GM20431 (cell line): ENCODE measurements at regions not wholly inside any gene's neighbourhood (a gene's known extent, or its start where the extent isn't known, plus 50 kb on each side); places are given as distances from the start of the nearest gene placed in this dataset.

Experiments used
- in situ Hi-C: fragments of 300-500 bp; cut with MseI, MboI; formaldehyde crosslinking; loops from one replicate; pipeline ENCODE4 v1.15.0; 2020; ENCODE audit warnings: low sequenced_read_pairs; ENCODE audit not compliant: unreplicated experiment

DNA sequence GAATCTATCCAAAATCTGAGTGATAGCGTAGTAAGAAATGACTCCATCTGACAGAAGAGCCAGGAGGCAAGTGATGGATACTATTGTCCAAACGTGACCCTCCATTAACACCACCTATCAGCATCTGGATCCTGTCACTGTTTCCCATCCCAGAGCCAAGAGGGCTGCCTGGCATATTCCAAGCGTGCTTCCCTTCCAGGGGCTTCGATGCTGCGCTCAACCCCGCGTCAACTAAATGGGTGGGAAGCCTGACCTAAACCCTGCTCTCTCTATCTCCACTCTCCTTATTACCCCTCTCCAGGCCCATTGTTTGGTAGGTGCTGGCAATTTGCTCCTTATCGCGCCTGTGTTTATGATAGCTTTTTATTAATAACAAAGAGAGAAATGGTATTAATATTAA lies 83.2 kb downstream of the NR2F2 start:
- in situ Hi-C loops, result no loop called here

DNA sequence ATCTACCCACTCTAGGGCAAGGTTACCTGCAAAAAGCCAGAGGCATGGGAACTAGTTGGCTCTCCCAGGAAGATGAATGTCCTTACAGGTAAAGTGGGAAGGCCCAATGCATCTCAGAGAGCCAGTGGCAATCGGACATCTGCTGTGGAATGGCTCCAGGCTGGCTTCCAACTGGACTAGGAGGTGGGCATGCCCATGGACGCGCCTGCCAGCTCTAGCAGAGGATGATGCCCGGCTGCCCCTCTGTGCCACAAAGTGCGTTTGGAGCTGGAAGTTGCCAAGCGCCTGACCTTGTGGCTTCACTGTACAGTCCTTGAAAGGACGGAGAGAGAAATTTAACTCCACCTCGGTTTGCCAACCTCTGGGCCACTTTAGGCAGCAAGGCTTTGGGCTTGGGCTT lies 84.4 kb downstream of the NR2F2 start:
- in situ Hi-C loops, result no loop called here

DNA sequence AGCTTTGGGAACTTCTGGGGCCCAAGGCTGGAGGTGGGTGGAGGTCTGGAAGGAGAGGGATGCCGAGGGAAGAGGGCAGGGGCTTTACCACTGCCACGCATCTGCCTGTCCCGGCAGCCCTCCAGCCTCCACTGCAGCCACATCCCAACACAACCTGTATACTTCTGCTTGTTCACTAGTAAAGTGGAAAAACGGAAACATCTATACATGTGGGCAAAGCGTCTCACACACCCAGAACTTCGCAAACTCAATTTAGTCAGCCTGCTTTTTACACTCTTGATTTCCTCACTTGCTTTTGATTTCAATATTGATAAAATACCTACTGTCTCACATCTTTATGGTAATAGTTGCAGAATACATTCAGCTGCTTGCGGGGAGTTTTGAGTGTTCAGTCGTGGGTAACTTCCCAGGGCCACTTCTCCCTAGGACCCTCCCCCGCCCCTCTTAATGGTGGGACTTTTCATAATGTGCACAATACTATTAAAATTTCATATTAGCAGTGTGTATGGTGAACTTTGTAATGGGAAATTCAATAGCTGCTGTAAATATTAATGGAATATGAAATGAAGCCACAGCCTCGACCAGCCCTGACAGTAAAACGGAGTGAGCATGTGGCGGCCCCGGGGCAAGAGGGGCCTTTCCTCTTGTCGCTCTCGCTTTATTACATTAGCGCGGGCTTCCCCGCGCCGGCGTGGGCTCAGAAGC lies 85.2 kb downstream of the NR2F2 start:
- in situ Hi-C loops, result no loop called here

DNA sequence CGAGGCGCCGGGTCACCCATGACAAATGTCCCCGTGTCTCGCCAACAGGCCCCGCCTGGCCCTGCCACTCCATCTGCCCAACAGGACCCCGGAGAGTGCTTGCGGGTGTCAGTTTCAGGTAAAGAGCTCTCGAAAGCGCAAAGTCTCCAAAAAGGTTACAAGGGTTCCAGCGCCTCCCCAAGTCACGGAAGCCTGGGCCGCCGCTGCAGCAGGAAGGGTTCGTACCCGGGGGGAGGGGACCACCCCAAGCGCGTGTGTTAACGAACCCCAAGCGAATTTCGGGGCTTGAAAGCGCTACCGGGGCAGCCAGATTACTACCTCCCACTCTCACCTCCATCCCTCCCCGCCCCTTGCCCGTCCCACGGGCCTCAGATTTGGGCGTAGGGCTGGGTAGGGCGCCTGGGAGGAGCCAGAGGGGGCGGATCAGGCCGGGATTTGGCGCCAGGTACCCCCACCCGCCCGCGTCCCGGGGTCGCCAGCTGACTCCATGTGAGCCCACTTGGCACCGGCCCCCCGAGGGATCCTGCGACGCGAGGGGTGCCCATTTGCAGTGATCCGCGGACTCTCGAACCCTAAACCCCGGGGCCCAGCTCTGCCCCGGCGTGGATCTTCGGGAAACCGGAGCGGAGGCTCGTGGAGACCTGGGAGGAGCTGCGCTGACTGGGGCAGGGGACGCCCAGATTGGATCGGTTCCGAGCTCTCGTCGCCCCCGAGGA lies 85.9 kb downstream of the NR2F2 start:
- in situ Hi-C loops, result no loop called here

DNA sequence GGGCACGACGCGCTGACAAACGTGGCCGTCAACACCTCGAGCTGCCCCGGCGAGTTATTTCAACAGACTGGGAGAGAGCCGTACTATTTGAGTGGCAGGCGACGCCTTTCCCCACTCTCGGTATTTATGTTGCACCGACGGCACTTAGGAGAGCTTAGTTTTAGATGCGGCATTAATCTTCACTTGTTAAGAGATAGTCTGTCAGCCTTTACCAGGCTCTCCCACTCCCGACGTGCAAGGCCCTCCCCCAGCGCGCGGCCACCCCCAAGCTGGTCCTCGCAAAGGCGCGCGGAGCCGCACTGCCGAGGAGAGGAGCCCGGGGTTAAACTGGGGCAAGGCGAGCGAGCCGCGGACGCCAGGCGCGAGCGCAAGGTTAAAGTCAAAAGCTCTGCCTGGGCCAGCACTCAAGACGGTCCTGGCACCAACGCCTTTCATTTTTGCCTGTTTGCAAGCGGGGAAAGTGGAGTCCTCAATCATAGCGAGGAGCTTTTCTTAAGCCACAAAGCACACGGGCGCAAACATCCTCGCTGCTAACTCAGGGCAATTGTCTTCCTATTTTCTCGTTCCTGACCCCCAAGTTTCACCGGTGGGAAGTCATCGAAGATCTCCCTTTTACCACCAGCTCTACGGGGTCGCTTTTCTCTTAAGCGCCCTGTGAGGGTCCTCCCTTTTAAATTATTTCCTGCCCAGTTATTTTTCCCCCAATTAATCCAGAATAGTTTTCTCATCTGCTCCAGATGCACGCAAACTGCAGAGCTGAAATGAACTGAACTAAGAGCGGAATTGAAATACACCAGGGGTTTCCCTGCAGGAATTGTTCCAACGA lies 86.6 kb downstream of the NR2F2 start:
- in situ Hi-C loops, result no loop called here

DNA sequence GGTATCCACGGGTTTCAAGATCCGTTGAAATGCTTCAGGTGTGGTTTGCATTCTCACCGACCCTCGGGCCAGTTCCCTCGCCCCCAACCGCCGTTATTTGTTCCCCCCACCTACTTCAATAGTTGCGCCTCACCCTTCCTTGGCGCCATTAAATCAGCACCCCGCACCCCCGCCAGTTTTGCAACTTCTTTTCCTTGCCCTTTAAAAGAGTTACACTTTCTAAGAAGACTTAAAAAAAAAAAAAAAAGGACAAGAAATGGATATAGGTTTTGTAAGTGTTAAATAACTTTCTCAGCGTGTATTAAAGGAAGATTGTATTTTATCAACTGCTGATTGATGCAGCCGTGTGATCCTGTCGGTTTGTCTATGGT lies 87.2 kb downstream of the NR2F2 start:
- in situ Hi-C loops, result no loop called here

DNA sequence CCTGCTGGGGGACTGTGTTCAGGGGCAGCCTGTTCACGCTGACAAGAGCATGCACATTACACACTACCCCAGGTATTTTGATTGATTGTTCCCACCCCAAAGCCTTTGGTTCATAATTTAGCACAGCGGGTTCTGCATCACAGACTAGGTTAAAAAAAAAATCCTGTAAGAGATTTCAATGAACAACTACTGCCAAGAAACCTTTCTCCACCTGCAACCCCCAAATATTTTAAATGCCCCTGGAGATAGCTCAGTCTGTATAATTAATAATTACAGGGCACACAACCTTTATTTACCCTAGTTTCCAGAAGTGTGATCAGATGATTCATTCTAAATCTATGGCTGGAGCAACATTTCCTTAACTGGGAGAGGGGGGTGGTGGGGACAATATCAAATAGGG lies 87.6 kb downstream of the NR2F2 start:
- in situ Hi-C loops, result no loop called here

DNA sequence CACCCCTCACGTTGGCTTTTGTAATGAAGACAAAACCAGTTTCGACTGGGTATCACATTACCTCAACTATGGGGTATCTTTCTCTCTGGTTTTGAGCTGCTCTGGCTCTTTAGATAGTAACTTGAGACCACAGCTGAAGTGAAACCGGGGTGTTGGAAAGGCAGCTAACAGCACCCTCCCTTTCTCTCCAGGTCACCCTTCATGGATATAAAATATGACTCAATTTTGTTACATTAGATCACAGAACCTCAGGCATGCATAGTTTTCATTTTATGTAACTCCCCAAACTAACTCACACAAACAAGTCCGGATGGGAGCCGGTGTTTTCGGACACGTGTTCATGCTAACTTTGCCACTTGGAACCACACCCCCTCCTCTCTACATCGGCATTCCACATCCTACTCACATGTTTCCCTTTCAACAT lies 90.7 kb downstream of the NR2F2 start:
- in situ Hi-C loops, result no loop called here

DNA sequence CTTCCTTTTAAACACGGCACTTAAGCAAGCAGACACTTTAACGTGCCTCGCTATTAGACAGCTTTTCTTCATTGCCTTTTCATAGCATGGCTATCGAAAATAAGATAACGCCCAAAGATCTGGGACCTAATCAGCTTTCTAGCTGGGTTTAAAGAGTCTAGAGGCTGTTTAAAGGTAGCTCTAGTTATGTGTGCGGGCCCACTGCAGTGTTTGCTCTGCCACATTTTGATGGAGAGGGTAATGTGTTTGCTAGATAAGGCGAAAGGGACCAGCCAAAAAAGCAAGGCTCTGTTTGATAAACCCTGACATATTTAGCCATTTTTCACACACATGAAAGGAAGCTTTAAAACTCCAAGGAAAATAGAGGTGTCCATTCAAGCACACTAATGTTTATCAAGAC lies 91.6 kb downstream of the NR2F2 start:
- in situ Hi-C loops, result no loop called here

DNA sequence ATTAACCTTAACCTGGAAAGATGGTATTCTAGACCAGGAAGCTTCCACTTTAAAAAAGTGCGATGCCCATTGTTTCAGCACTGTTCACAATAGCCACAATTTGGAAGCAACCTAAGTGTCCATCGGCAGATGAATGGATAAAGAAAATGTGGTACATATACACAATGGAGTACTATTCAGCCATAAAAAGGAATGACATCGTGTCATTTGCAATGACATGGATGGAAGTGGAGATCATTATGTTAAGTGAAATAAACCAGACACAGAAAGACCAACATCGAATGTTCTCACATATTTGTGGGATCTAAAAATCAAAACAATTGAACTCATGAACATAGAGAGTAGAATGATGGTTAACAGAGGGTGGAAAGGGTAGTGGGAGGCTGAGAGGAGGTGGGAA lies 94.2 kb downstream of the NR2F2 start:
- in situ Hi-C loops, result no loop called here

DNA sequence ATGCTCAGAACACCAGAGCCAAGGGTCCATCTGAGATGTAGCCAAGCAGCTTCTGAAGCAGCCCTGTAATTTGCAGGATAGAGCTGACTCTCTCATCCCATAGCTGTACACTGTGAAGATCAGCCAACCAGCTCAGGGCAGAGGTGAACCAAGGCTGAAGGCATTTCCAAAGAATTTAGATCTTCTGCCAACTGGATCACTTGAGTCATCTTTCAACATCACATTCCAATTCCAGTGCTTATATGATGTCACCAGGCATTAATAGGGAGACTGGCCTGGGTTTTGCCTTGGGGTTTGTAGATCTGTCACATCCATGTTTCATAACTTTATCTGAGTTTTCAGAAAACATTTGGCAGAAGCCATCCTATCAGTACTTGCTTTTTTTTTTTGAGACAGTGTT lies 98.2 kb downstream of the NR2F2 start:
- in situ Hi-C loops, result no loop called here

DNA sequence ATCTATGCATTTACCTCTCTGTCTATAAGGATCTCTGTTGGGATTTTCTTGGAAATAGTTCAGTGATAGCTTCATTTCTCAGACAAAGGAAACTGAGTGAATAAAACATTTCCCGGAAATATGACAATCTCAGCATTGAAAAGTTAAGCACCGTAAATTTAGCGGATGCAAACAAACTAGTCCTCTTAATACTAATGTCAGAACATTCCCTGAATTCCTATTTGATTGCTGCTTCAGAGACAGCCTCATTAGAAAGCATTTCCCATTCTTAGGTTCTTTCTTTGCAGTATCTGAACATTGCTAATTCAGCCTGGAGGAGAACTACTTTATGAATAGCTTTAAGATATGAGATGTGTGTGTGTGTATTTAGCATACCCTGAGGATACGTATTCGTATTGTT lies 101.3 kb downstream of the NR2F2 start:
- in situ Hi-C loops, result no loop called here

DNA sequence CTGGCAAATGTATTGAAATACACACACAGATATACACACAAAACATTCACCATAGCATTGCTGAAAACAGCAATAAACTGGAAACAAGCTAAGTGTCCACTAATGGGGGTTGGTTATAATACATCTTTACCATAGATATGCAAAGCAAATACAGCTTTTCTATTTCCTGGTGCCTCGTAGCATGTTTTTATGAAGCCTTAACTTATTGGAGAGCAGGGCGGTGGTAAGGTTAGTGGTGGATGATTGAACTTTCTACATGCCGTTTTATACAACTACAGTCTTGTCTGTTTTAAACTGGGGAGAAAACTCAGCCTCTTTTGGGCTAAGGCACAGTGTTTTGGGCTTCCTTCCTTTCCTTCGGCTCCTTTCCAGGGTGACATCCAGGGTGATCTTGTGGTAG lies 104.5 kb downstream of the NR2F2 start:
- in situ Hi-C loops, result no loop called here

DNA sequence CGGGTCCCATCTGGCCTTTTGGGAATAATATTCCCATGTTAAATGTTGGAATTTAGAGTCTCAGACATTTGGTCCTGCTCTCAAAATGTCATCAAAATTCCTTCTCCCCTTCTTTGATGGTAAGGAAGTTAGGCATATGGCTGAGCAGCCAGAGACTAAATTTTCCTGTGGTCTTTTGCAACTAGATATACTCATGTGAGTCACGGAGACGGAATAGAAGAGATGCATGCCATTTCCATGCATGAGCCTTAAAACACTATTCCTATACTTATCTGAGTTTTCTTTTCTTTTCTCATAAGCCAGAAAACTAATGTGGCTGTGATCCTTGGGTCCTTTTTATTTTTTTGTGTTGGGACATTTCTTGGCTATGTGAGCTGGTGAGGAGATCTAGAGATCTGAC lies 105.3 kb downstream of the NR2F2 start:
- in situ Hi-C loops, result no loop called here

DNA sequence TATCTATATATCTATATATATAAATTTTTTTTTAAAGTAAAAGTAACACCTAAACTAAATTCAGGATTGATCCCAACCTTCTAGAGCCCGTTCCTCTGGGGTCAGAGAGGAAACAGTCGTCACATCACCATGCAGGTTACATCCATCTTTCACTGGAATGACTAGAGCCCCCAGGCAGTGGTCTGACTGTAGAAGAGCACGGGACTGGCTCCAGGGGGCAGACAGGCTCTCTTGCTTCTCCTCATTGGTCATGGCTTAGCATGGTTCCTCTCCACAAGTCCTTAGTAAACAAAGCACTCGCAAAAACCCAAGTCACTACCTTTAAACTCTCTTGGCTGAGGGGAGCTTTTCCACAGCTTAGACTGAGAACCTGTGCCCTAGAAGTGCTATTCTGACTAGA lies 110.5 kb downstream of the NR2F2 start:
- in situ Hi-C loops, result no loop called here

DNA sequence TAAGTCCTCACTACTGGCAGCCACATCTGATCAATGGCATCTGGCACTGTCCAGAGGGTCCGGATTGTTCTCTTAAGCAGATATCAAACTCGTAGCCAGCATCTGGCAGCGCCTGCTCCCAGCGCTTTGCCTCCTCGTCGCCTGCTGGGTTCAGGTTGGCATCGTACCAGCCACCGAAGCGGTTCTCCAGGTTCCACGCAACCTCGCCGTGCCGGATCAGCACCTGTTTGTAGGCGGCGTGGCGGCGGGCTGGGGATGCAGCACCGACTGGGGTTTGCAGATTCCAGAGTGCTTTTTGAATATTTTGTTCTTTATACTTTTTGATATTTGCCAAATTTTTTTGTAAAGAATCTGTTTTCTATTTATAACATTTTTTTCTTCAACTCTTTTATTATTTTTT lies 111.6 kb downstream of the NR2F2 start:
- in situ Hi-C loops, result no loop called here

DNA sequence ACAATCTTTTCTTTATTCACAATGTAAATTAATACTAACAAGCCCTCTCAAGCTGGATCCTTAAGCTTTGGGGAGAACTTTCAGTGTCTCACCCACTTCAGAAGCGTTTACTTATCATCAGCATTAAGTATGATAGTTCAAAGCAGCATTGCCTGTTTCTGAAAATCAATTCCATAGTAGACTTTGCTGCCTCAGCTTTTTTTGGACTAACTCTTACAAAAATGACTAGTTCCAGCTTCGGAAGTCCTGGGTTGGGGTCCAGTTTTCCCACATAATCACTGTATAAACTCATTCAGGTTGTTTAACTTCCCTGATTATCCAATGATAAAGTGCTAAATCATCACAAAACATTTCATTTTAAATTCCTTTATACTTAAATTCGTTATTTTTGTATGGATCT lies 114.4 kb downstream of the NR2F2 start:
- in situ Hi-C loops, result no loop called here

DNA sequence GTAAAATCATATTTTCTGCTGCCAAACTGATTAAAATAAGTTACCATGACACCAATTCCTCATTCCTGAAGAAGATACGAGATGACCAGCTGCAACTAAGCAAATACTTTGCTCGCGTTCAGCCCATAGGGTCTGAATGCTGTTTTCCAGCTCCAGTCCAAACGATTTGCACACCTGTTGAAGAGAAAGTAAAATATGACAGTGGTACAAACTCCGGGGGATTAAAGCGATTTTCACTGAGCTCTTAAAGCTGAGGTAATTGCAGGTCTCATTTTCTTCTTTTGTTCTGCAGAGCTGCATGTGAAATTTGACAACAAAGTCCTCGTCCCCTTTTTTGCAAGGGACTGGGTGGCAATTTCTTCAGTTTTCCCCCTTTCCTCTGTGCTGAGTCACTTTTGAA lies 118.4 kb downstream of the NR2F2 start:
- in situ Hi-C loops, result no loop called here

DNA sequence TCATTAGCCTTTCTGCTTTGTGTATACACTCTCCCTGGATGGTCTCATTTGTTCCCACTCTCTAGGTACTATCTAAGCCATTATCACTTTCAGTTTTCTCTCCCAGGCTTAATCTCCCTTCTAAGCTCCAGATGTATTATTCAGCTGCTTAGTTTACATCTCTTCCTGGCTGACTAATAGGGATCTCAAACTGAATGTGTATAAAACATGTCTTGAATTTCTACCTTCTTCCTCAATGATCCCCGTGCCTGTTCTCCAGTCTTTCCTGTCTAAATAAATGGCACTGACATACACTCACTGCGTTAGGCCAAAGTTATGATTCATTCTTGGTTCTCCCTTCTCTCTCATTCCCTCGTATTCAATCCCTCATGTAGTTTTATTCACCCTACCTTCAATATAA lies 127.3 kb downstream of the NR2F2 start:
- in situ Hi-C loops, result no loop called here

DNA sequence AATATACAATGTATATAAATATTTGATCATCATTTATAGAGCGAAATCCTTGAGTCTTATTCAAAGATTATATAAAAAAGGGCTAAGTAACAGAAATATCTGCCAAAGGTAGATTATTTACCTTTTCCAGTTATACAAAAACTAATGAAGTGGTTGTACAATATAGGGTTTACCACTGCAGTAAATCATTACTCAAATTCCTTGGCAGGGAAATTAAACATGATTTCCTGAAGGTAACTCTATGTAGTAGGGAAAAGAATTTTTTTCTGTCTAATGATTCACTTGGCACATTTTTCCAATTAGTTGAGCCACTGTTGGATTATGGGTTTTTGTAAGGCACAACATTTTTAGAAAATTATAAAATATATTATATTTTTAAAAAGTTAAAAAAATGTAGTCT lies 129.6 kb downstream of the NR2F2 start:
- in situ Hi-C loops, result no loop called here
